GM19324 (cell line): ENCODE measurements at regions not wholly inside any gene's neighbourhood (a gene's known extent, or its start where the extent isn't known, plus 50 kb on each side); places are given as distances from the start of the nearest gene placed in this dataset.

Source experiments
- ATAC-seq: cut with Tn5 transposase; IDR thresholded peaks from one replicate; pipeline ENCODE4 v1.9.1; 2021; ENCODE audit warnings: mild to moderate bottlenecking, moderate library complexity; ENCODE audit not compliant: unreplicated experiment, low FRiP score

DNA sequence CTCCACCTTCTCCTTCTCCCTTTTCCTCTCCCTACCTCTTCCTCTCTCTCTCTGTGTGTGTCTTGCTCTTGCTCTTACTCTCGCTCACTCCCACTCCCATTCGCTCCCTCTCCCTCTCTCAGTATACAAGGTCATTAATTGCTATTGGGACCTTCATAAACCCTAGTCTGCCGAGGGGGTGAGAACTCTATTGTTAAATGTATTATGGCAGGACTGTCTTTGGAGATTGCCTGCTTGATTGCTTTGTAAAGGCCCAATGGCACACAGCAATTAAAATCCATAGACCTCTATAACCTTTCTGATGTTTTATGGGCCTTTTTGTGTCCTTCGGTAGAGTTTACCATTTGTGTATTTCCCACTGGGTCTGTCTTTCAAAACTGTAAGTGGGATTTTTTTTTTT is 465.9 kb downstream of the ANXA1 start:
- ATAC-seq: no peak

DNA sequence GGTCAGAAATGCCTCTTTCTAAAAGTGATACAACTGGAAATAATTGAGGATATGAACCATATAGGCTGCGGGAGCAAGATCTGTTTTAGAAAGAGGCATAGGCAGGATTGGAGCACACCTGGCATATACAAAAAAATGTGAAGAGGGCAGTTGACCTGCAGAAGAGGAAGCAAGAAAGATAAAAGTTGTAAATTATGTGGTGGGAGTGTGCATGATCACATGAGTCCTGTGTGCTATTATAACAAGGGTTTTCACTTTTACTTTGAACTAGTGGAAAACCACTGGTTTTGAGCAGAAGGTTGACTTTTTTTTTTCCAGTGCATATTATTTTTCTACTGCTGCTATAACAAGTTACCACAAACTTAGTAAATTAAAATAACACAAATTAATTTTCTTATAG is 489.3 kb downstream of the ANXA1 start:
- no peak for ATAC-seq

DNA sequence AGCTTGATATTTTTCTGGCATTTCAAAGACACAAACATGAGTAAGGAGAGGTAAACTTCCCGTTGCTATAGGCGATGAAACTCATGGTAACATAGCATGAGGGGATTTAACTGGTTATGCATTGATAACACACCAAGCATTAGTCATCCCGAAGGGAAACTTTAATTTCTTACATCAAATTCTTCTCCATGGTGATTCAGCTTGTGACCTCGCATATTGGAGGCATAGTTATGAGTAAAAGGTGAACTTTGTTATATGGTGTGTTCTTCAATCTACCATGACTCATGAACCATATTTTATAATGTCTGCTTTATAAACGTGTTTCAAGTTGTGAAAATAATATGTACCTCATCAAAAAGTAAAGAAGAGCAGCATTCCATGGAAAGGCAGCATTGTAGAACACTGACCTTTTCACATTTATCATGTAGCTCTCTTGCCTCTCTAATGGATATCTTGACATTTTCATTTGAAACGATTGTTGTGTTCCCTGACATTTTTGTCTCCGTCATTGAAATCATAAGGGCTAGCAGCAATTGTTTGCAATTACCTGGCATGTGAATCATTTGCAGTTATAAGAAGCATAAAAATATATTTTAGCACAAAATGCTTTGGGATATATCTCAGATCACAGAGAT is 491.8 kb downstream of the ANXA1 start:
- ATAC-seq: no peak

DNA sequence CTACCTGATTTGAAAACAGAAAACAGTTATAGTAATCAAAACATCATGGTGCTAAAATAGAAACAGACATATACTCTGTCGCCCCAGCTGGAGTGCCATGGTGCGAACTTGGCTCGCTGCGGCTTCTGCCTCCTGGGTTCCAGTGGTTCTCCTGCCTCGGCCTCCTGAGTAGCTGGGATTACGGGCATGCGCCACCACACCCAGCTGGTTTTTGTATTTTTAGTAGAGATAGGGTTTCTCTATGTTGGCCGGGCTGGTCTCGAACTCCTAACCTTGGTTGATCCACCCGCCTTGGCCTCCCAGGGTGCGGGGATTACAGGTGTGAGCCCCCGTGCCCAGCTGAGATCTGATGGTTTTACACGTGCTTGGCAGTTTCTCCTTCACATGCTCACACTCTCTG is 495.9 kb downstream of the ANXA1 start:
- no peak for ATAC-seq

DNA sequence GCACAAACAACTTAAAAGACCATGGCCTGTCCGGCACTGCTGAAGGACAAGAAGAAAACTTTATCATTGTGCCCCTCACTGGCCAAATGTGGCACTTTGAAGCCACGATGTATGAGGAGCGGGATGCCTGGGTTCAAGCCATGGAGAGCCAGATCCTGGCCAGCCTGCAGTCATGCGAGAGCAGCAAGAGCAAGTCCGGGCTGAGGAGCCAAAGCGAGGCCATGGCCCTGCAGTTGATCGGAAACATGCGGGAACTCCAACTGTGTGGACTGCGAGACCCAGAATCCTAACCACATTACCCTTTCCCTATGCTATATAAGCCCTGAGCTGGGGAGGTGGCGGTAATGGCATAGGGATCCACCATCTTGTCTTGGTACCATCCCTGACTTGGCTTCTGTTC is 497.9 kb downstream of the ANXA1 start:
- ATAC-seq: no peak

DNA sequence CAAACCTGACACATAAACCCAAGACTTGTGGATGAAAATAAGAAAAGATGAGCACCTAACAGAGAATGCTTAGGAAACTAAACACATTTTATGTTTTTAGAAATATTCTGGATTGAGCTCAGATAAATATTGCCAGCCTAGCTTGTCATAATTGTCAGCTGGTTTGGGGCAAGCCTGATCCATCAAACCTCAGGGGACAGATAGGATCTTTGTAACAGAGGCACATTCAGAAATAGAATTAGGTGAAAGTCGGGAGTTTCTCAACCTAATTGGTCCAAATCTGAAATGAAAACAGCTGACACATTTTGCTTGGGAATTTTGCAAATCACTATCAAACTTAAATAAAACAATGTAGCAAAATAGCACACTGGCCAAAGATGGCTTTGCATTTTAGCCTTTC is 503.7 kb downstream of the ANXA1 start:
- ATAC-seq: no peak

DNA sequence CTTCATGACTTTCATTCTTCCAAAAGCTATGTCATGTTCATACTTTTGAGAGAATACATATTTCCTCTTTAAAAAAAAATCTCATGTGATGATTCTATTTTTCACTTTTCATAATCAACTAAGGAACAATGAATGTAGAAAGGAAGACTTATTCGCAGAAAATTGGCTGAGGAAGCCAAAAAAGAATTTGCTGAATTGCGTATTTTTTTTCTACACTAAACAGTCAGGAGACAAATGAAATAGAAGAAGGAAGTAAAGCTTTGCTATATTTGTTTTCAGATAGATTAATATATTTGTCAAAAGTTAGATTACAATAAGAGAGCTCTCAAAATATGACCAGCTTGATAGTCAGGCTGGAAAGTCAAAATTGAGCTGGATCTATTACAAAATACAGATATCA is 504.2 kb downstream of the ANXA1 start:
- no peak for ATAC-seq

DNA sequence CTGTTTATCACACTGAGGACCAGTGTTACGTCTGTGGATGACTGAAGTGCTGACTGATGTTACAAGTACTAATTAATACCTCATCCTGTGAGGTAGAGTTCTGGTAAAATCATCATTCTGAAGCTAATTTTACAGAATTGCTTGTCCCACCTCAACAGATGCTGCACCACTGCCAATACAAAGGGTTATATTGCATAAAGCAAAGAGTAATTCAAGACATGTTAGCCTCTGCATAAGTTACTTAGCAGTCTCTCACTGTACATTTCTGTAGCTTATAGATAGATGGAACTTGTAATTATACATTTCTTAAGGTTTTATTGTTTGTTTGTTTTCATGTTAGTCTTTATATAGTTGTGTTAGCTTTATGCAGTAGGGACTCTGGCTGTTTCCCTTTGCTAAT is 513.6 kb downstream of the ANXA1 start:
- no peak for ATAC-seq

DNA sequence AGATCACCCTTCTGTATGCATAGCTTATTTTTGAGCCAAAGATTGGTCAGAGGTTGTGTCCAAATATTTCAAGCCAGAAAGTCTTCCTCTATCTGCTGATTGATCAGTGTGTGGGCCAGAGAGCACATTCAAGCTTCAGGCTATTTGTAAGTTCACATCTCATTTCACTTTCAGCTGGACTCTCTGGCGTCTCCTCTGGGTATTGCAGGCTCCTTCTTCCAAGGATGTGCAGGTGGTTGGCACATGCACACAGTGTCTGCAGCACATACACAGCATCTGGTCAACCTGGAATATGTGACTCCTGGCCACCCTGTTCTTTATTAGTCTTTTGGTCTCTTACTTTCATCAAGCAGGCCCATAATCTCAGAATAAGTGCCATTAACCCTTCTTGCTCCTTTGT is 516.1 kb downstream of the ANXA1 start:
- ATAC-seq: no peak

DNA sequence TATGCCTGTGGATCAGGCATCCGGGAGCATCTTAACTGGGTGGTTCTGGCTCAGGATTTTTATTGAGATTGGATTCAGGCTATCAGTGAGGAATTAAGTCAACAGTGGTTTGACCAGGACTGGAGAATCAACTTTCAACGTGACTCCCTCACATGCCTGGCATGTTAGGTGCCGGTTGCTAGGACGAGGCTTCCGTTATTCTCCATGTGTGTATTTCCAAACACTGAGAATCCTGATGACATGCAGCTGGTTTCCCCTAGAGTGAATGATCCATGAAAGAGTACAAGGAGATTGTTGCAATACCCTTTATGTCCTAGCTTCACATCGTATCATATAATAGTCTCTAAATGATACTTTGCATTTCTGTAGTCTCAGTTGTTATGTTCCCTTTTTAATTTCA is 529.2 kb downstream of the ANXA1 start:
- ATAC-seq: no peak

DNA sequence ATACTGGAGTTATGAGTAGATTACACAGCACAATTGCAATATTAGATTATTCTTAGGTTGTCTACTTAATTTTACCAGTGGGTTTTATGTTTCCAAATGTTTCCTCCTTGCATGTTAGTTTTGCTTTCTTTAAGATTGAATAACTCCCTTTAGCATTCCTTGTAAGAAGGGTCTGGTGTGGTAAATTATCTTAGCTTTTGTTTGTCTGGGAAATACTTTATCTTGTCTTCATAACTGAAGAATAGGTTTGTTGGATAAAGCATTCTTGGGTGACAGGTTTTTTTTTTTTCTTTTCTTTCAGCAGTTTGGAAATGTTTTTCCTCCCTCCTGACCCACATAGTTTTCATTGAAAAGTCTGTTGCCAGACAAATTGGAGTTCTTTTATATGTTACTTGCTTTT is 531.1 kb downstream of the ANXA1 start:
- ATAC-seq: no peak

DNA sequence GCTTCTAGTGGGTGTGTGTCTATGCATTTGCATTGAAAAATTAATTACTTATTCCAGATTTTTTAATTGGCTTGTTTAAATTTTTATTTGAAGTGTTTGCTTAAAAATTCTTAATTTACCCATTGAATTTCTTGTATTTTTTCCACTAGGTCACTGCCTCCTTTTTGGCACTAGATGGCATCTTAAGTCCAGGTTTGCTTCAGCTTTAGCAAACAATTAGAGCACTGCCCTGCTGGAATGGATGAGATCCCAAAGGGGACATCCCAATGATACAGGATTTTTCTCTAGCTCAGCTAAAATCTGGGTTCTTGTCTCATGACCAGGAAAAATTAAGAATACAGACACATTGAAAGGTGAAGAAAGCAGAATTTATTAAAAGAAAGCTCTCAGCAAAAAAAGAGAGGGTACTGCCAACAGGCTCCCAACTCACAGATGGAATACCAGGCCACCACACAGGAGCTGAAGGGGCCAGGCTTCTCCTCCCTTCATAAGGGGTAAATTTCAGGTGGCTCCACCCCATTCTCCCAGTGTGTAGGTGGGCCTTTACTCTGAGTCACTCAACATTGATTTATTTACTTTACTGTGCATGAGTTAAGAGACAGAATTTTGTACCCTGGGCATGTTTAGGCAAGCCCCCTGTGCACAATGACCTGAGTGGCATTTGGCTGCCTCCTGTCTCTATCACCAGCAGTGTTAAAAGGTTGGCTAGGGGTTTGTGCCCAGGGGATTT is 532.4 kb downstream of the ANXA1 start:
- no peak for ATAC-seq

DNA sequence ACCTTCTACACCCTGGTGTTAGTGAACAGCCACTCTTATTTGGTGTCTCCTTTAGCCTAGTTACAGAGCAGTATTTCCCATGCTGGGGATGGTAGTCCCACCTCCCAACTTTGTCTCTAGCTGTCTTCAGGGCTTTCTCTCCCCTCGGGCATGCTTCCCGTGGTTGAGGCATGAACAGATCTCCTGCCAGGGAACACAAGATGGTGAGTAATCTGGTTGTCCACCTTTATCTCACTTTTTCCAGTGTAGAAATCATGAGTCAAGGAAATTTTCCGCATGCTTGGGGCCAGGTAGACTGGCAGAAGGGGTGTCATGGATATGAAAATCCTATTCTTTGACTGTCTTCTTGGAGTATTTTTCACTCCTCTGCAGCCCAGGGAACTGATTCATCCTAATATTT is 532.9 kb downstream of the ANXA1 start:
- no peak for ATAC-seq

DNA sequence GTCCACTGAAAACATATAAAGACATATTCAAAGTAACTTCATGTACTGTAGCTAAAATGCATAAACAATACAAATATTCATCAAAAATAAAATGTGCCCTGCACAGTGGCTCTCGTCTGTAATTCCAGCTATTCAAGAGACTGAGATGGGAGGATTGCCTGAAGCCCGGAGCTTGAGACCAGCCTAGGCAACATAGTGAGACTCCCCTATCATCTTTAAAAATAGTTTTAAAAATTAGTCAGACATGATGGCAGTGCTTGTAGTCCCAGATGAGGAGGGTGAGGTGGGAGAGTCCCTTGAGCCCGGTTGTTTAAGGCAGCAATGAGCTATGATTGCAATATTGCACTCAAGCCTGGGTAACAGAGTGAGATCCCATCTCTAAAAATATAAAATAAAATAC is 534.1 kb downstream of the ANXA1 start:
- no peak for ATAC-seq

DNA sequence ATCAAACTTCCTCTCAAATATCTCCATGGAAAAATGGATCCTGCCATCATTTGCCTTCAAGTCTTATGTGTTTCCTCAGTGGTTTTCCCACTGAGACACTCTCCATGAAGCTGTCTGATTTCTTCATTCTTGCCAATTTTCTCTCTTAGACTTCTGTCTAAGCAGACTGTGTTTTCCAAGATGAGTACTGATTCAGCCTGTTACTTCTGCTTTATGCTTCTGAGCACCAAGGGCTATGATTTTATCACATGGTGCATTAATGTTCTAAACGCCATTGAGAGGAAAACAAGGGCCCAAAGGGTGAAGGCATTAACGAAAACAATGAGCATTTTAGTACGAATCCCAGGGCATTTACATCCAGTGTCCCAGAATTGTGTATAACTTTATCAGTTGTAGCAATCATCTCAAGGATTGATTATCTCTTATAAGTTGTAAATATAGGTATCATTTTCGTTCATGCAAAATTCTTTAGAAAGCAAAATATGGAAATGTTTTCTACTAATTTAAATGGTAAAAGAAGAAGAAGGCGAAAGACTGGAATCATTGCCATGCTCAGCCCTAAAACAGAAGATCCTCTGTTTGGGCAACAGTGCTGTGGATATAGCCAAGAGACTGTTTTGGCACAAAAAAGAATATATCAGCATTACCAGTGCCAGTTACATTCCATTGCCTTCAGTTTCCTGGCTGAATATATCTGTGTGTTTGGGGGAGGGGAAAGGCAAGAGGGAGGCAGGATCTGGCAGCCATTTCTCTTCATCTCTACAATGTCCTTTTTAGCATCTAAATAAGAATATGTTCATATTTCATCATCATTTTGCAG is 537.6 kb downstream of the ANXA1 start:
- ATAC-seq: no peak

DNA sequence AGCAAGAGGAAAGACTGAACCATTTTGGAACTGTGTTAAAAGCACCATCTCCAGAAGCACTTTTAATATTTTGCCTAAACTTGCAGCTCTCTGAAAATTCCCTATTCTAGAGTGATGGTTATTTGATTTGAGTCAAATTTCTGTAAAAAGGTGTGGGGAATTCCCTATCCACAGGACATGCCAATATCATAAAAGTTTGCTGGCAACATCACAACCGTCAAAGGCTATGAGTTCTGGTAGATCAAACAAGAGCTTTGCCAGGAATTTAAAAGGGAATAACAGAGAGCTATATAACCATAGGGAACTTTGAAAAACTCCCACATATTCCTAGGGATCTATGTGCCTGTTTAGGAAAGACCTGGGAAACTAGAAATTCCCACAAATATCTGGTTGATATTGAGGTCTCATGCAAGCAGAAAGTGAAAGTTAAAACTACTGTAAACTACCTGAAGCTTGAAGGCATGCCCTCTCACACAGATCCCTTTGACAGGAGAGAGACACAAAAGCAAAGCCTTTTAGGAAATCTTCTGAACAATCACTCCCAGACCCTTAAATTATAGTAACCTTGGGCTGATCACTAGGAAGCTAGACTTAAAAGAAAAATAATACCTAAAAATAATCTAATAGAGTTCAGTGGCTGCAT is 549.9 kb downstream of the ANXA1 start:
- no peak for ATAC-seq

DNA sequence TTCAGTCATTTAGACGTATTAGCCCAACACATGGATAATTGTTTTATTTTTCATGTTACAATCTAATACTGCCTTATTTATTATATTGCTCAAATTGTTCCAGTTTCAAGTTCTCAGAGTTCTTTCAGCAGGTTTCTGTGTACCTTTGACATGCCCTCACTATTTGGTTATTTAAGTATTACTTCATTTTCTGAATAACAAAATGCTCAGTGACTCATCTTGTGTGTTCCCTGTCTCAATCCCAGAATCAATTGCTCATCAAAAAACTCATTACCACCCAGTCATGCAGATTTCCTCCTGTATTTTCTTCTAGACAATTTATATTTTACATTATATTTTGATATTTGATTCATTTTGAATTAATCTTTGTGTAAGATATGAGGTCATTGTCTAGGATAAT is 562.6 kb downstream of the ANXA1 start:
- no peak for ATAC-seq

DNA sequence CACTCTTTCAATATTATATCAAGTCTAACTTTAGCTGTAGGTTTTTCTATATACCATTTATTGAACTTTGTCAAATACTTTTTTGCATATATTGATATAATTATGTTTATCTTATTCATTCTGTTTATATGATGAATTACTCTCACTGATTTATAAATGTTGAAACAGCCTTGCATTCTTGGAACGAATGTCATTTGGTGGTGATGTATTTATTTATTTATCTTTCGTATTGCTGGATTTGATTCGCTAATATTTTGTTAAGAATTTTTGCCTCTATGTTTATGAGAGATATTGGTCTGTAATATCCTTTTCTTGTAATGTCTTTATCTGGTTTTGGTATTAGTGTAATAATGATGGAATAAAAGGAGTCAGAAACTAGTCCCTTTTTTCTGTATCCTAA is 563.9 kb downstream of the ANXA1 start:
- ATAC-seq: no peak

DNA sequence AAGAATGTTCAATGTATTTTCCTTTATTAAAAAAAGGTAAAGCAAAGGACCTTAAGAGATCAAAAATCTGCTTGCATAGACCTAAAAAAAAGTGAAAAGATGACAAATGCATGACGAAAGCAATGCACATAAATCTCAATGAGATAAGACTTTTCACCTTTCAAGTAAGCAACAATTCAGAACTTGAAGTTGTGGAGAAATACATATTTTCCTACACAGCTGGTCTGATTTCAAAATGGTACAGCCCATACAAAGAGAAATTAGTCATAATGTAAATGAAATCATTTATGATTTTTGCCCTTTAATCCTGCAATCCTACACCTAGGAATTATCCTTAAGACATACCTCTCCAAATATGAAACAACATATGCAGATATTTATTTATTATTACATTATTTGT is 568.0 kb downstream of the ANXA1 start:
- no peak for ATAC-seq

DNA sequence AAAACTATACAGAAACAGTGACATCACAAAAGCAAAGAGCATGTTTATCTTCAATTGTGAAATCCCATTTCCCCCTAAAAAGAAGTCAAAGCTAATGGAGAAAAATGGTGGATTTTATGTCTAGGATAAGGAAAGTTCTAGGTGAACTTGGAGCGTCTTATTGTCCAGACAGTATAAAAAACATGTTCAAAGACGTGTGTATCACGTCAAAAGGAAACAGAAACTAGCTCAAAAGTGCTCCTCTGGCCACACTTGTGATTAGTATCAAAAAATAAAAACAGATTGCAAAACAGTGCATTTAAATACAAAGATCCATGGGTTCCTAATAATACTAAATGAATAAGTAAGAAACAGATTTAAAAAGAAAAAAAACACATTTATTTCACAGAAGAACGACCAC is 568.9 kb downstream of the ANXA1 start:
- ATAC-seq: no peak

DNA sequence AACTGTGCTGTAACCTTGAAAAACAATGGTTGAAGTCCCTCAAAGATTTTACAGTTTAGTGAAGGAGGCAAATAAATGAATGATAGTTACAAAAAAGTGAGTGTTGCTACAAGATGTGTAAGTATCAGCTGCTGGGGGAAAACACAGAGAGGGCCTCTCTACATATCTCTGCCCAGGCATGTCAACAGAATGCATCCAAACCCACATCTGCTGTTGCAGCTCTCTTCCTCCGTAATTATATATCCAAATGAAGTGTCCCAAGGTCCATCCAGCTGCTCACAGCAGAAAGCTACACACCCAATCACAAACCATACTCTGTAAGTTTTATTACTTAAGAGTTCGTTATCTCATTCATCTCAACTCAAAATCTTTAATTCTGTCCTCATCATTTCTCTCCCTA is 584.6 kb downstream of the ANXA1 start:
- ATAC-seq: no peak
